Right lobe of liver (tissue), 4 donors: ENCODE measurements at regions not wholly inside any gene's neighbourhood (a gene's known extent, or its start where the extent isn't known, plus 50 kb on each side); places are given as distances from the start of the nearest gene placed in this dataset.

Experiments
- POLR2A ChIP-seq: fragments of 450-650 bp; IDR thresholded peaks from one replicate; pipeline ENCODE4 v1.6.1; 2017; ENCODE audit warnings: antibody characterized with exemption, mild to moderate bottlenecking
- TF ChIP-seq, protein P1 (sequence below), 4 donors: fragments of 200-600 bp in 3 of 4; fragments of 450-650 bp in 1 of 4; IDR thresholded peaks; one replicate each; pipeline versions ENCODE4 v1.5.1 to v1.8.0; 2016 to 2022; ENCODE audit warnings: antibody characterized with exemption in 4 of 4, mild to moderate bottlenecking in 2 of 4
- donor health status: DM: no; HTN: no; CAD: no.
- donor health status: DM: no; HTN: no; CAD: no.
- donor health status: DM: no; HTN: yes; CAD: no.

DNA sequence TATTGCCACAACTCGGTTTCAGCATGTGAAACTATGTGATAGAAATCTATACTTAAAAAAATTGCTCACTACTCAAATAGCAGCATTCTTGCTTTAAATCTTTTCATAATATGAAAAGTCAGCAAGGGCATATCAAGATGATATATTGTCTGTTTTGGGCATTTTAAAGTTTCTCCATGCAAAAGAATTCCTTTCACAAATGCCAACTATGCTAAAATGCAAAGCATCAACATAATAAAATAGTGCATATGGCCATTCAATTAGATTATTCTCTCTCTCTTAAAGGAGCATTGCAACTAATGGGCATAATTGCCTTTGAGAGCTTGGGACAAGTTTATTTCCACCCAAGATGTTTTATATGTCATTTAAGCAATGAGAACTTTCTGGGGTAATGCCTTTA, 475.1 kb downstream of the ZPLD1 start:
- TF ChIP-seq, protein P1, sequence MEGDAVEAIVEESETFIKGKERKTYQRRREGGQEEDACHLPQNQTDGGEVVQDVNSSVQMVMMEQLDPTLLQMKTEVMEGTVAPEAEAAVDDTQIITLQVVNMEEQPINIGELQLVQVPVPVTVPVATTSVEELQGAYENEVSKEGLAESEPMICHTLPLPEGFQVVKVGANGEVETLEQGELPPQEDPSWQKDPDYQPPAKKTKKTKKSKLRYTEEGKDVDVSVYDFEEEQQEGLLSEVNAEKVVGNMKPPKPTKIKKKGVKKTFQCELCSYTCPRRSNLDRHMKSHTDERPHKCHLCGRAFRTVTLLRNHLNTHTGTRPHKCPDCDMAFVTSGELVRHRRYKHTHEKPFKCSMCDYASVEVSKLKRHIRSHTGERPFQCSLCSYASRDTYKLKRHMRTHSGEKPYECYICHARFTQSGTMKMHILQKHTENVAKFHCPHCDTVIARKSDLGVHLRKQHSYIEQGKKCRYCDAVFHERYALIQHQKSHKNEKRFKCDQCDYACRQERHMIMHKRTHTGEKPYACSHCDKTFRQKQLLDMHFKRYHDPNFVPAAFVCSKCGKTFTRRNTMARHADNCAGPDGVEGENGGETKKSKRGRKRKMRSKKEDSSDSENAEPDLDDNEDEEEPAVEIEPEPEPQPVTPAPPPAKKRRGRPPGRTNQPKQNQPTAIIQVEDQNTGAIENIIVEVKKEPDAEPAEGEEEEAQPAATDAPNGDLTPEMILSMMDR (IDR thresholded peaks at IDR 0.05) = no peak
- no peak for TF ChIP-seq POLR2A
